Loucy (cell line): ENCODE measurements at regions not wholly inside any gene's neighbourhood (a gene's known extent, or its start where the extent isn't known, plus 50 kb on each side); places are given as distances from the start of the nearest gene placed in this dataset.

Experiments used
- CTCF ChIP-seq: fragments of 200-600 bp; sonication (generic); conservative IDR thresholded peaks from 2 replicates; pipeline ENCODE4 v1.5.1; 2014; ENCODE audit warnings: mild to moderate bottlenecking, antibody characterized with exemption, low read length
- EZH2phosphoT487 ChIP-seq: fragments of 200-600 bp; IDR thresholded peaks from 2 replicates; pipeline ENCODE4 v1.6.1; 2018; ENCODE audit warnings: antibody characterized with exemption, mild to moderate bottlenecking, moderate library complexity, borderline replicate concordance

- TF ChIP-seq CTCF (no peak), EZH2phosphoT487 (no peak)
Observed at GRCh38 chr16:13560151-13560550, 359.8 kb upstream of the ERCC4 start.
